KMS-11 (cell line): ENCODE measurements at regions not wholly inside any gene's neighbourhood (a gene's known extent, or its start where the extent isn't known, plus 50 kb on each side); places are given as distances from the start of the nearest gene placed in this dataset.

Experiments used
- H2AFZ ChIP-seq: fragments of 200-600 bp; sonication (generic); 2 replicates; pipeline ENCODE4 v1.6.1; 2016; ENCODE audit warnings: antibody characterized with exemption, mixed run types, low read depth
- H3K27ac ChIP-seq: fragments of 200-600 bp; sonication (generic); 2 replicates; pipeline ENCODE4 v1.6.1; 2016; ENCODE audit warnings: mild to moderate bottlenecking, mixed run types
- H3K27me3 ChIP-seq: fragments of 200-600 bp; sonication (generic); 2 replicates; pipeline ENCODE4 v1.6.1; 2017; ENCODE audit warnings: mild to moderate bottlenecking, low read depth, mixed run types, moderate library complexity; ENCODE audit not compliant: insufficient read depth
- H3K36me3 ChIP-seq: fragments of 200-600 bp; sonication (generic); 2 replicates; pipeline ENCODE4 v1.6.1; 2017; ENCODE audit warnings: mild to moderate bottlenecking, mixed run types; ENCODE audit not compliant: insufficient read depth
- H3K4me1 ChIP-seq: fragments of 200-600 bp; sonication (generic); 2 replicates; pipeline ENCODE4 v1.6.1; 2016; ENCODE audit warnings: mild to moderate bottlenecking, low read depth, mixed run types; ENCODE audit not compliant: poor library complexity, severe bottlenecking
- H3K4me2 ChIP-seq: fragments of 200-600 bp; sonication (generic); 2 replicates; pipeline ENCODE4 v1.7.0; 2016; ENCODE audit warnings: mild to moderate bottlenecking, mixed run types
- H3K4me3 ChIP-seq: fragments of 200-600 bp; sonication (generic); IDR thresholded peaks from 2 replicates; pipeline ENCODE4 v1.6.1; 2017; ENCODE audit warnings: low read depth, low read length, mixed read lengths; ENCODE audit not compliant: insufficient read depth
- H3K79me2 ChIP-seq: fragments of 200-600 bp; sonication (generic); 2 replicates; pipeline ENCODE4 v1.6.1; 2016; ENCODE audit warnings: low read depth, mixed run types; ENCODE audit not compliant: insufficient read depth
- H3K9ac ChIP-seq: fragments of 200-600 bp; sonication (generic); 2 replicates; pipeline ENCODE4 v1.6.1; 2016; ENCODE audit warnings: mild to moderate bottlenecking, mixed run types
- H4K20me1 ChIP-seq: fragments of 200-600 bp; sonication (generic); 2 replicates; pipeline ENCODE4 v1.6.1; 2016; ENCODE audit warnings: mild to moderate bottlenecking, mixed run types; ENCODE audit not compliant: insufficient read depth
- CTCF ChIP-seq: fragments of 200-600 bp; sonication (generic); conservative IDR thresholded peaks from 2 replicates; pipeline ENCODE4 v1.6.1; 2017; ENCODE audit warnings: low read depth, mild to moderate bottlenecking, antibody characterized with exemption, low read length, moderate library complexity, mixed read lengths

- H3K79me2 ChIP-seq, result no peaks in the 10 kb centered on the region
- no peak for TF ChIP-seq CTCF
- no peaks in the 10 kb centered on the region for H4K20me1 ChIP-seq
- H2AFZ ChIP-seq, result no peak overlapping the region
- H3K4me3 ChIP-seq, result no peak overlapping the region
- H3K27me3 ChIP-seq, result no peaks in the 10 kb centered on the region
- no peak overlapping the region for H3K4me2 ChIP-seq
- no peaks in the 10 kb centered on the region for H3K36me3 ChIP-seq
- no peak overlapping the region for H3K27ac ChIP-seq
- H3K4me1 ChIP-seq, result no peaks in the 10 kb centered on the region
- no peak overlapping the region for H3K9ac ChIP-seq
These were observed 469.3 kb downstream of the HAO1 start for GRCh38 chr20:7470912-7471311.

GRCh38 chr20:7490288-7490687 lies 450.0 kb downstream of the HAO1 start:
- Histone ChIP-seq H3K9ac (no peak overlapping the region), H3K36me3 (no peaks in the 10 kb centered on the region), H3K79me2 (no peaks in the 10 kb centered on the region), H3K27me3 (no peaks in the 10 kb centered on the region), H3K27ac (no peak overlapping the region), H3K4me1 (no peaks in the 10 kb centered on the region), H2AFZ (no peak overlapping the region), H3K4me2 (no peak overlapping the region), H3K4me3 (no peak overlapping the region), H4K20me1 (no peaks in the 10 kb centered on the region)
- no peak for TF ChIP-seq CTCF

GRCh38 chr20:7492257-7492656 lies 448.0 kb downstream of the HAO1 start:
- H3K27ac ChIP-seq, result no peak overlapping the region
- H3K4me1 ChIP-seq, result no peaks in the 10 kb centered on the region
- no peaks in the 10 kb centered on the region for H3K27me3 ChIP-seq
- no peak overlapping the region for H3K4me2 ChIP-seq
- H2AFZ ChIP-seq, result no peak overlapping the region
- H3K4me3 ChIP-seq, result no peak overlapping the region
- no peaks in the 10 kb centered on the region for H3K36me3 ChIP-seq
- H3K79me2 ChIP-seq, result no peaks in the 10 kb centered on the region
- no peak overlapping the region for H3K9ac ChIP-seq
- no peak for TF ChIP-seq CTCF
- H4K20me1 ChIP-seq, result no peaks in the 10 kb centered on the region

- Histone ChIP-seq H2AFZ (no peak overlapping the region), H3K4me3 (no peak overlapping the region), H3K9ac (no peak overlapping the region), H3K4me1 (no peaks in the 10 kb centered on the region), H3K4me2 (no peak overlapping the region), H3K79me2 (no peaks in the 10 kb centered on the region), H3K36me3 (no peaks in the 10 kb centered on the region), H3K27me3 (no peaks in the 10 kb centered on the region), H4K20me1 (no peaks in the 10 kb centered on the region), H3K27ac (no peak overlapping the region)
- TF ChIP-seq CTCF, result no peak
These were observed 446.9 kb downstream of the HAO1 start for GRCh38 chr20:7493311-7493710.
